Kidney glomerular epithelial cell (primary cell): ENCODE measurements at regions not wholly inside any gene's neighbourhood (a gene's known extent, or its start where the extent isn't known, plus 50 kb on each side); places are given as distances from the start of the nearest gene placed in this dataset.
"Not testable (repeated sequence)": the region's sequence is repeated elsewhere in the genome, so short reads cannot be mapped to it uniquely, and the experiment has no call there.

Experiments
- DNase-seq: peaks from one replicate; lab custom pipeline; 2025; lab: John Stamatoyannopoulos, UW

DNA sequence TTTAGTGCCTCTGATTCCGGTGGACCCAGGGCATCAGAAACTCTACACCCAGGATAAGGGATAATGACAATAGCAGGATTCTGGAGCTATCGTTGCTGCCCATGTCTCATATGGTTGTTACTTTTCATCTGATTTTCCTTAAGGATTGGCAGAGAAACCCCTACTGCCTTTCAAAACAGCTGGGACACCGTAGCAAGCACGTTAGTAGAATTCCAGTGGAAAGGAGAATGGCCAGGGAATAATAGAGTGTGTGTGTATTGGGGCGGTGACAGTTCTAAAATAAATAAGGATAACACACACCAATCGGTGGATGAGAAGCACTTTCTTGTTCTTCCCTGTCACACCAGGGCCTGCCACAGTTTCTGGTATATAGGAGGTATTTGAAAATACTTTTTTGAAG is 251.8 kb downstream of the HAPSTR1 start:
- DNase-seq: no peak

GRCh38 chr16:9344508-9344907 is 253.1 kb downstream of the HAPSTR1 start:
- no peak for DNase-seq

GRCh38 chr16:9345046-9345445 is 253.6 kb downstream of the HAPSTR1 start:
- DNase-seq: no peak

GRCh38 chr16:9345880-9346279 is 254.4 kb downstream of the HAPSTR1 start:
- no peak for DNase-seq

- no peak for DNase-seq
These were observed 257.5 kb downstream of the HAPSTR1 start for GRCh38 chr16:9348912-9349311.

DNA sequence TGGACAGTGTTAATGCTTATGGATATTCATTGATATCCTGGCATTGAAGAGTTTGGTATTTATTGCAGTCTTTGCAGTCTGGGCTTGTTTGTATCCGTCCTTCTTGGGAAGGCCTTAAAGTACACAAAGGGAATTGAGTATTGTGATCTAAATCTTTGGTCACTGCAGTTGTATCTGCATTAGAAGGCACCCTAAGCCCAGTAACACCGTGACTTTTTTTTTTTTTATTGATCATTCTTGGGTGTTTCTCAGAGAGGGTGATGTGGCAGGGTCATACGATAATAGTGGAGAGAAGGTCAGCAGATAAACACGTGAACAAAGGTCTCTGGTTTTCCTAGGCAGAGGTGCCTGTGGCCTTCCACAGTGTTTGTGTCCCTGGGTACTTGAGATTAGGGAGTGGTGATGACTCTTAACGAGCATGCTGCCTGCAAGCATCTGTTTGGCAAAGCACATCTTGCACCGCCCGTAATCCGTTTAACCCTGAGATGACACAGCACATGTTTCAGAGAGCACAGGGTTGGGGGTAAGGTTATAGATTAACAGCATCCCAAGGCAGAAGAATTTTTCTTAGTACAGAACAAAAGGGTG is 258.0 kb downstream of the HAPSTR1 start:
- DNase-seq: not testable (repeated sequence)

- not testable (repeated sequence) for DNase-seq
These were observed 258.8 kb downstream of the HAPSTR1 start for GRCh38 chr16:9350119-9350799.

GRCh38 chr16:9351440-9351839 is 260.0 kb downstream of the HAPSTR1 start:
- DNase-seq: no peak

DNA sequence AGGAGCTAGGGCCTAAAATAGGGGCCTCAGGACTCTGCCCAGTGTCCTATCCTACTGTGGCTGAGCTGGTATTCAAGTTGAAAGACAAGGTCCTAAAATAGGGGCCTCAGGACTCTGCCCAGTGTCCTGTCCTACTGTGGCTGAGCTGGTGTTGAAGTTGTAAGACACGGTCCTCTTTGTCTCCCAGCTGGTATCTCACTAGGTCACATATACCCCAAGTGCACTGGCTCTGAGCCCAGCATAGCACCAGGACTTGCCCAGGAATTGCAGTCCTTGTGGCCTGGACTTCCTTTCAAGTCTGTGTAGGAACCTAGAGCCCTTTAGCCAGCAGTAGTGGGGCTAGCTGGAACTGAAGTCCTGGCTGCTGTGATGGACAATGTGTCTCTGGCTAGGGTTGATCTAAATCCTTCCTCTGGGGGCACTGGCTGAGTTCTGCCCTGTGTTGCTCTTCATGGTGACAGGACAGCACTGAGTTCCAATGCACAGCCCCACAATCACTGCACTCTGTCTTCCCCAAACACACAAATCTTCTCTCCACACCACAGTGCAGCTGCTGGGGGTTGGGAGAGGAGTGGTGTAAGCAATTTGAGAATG is 260.5 kb downstream of the HAPSTR1 start:
- DNase-seq: no peak

GRCh38 chr16:9357829-9358228 is 266.4 kb downstream of the HAPSTR1 start:
- no peak for DNase-seq

DNA sequence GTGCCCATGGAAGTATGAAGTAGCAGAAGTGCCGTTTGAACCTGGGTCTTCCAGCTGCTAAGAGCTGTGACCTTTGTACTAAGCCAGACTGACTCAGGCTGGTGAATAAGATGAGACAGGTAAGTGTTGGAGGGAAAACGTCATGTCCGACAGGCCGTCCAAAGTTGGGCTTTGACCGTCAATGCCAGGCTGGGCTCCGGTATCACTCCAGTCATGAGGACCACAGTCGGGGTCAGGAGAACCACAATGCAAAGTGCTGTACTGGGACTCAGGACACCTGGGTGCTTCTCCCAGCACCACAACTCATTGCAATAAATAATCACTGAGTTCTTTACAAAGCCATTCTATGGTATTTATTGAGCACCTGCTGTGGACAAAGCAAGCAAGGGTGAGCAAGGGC is 268.6 kb downstream of the HAPSTR1 start:
- DNase-seq: no peak

DNA sequence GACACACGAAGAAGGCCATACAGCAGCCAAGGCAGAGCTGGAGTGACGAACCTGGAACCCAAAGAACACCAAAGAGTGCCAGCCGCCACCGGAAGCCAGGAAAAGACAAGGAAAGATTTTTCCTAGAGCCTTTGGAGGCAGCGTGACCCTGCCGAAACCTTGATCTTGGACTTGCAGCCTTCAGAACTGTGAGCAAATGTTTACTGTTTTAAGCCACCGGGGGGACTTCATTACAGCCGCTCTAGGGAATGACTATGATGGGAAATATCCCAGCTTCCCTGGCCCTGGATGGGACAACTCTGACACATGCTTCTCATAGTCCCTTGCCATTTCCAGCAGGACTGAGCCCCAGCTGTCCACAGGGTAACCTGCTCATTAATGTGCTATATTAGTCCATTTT is 270.6 kb downstream of the HAPSTR1 start:
- DNase-seq: no peak

DNA sequence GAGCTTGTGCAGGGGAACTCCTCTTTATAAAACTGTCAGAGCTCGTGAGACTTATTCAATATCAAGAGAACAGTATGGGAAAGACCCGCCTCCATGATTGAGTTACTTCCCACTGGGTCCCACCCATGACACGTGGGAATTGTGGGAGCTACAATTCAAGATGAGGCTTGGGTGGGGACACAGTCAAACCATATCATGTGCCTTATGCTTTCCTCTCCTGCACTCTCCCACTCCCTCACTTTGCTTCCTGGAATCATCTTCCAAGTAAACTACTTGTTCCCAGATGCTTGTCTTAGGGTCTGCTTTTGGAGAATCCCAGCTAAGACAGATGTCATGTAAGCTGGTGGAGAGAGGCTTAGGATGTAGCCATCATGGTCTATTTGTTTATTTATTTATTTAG is 271.2 kb downstream of the HAPSTR1 start:
- DNase-seq: no peak

DNA sequence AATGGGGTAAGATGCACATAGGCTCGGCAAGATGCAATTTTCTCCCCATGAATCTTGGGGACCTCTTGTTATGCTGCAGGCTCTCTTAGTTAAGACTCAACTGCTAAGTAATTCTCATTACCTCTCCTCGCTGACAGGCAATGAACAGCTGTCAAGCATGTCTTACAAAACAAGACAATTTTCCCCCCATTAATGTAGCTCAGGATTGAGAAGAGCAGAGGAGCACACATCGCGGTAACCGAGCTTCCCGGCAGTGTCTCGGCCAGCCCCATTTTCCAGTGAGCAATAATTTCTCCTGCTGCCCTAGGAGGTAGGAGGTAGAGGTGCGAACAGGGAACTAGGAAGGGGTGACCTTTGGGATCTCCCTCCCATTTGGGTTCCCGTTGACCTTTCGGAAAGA is 272.1 kb downstream of the HAPSTR1 start:
- no peak for DNase-seq

- DNase-seq: no peak
These were observed 273.4 kb downstream of the HAPSTR1 start for GRCh38 chr16:9364721-9365369.

- no peak for DNase-seq
These were observed 273.9 kb downstream of the HAPSTR1 start for GRCh38 chr16:9365370-9365728.

DNA sequence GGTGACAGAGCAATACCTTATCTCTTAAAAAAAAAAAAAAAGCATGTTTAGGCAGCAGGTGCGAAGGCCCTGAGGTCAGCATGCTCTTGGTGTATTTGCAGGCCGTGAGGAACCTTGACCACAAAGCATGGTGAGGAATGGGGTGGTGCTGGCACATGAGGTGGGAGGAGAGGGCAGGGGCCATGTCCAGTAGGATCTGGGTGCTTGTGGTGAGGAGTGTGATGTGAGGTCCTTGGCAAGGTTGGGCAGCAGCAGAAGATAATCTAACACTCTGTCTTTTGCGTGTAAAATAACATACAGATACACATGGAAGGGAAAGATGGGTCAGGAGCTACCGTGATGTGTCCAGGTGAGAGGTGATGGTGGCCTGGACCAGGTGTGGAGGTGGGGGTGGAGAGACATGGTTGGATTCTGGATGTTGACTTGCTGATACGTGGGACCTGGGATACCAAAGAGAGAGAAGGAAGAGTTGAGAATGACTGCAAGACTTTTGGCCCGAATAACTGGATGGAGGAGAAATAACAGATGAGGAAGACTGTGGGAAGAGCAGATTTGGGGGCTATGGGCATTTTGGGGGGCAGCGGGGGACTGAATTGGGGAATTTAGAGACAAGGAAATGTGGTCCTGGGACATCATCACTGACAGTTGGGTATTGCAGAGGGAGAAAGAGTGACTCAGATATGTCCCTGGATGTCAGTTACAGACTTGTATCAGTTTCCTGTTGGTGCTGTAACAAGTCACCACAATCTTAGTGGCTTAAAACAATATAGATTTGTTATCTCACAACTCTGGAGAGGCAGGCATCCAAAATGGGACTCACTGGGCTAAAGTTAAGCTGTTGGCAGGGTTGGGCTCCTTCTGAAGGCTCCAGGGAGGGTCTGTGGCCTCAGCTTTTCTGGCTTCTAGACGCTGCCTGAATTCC is 274.9 kb downstream of the HAPSTR1 start:
- DNase-seq: no peak

- DNase-seq: no peak
These were observed 278.6 kb downstream of the HAPSTR1 start for GRCh38 chr16:9370061-9370491.

DNA sequence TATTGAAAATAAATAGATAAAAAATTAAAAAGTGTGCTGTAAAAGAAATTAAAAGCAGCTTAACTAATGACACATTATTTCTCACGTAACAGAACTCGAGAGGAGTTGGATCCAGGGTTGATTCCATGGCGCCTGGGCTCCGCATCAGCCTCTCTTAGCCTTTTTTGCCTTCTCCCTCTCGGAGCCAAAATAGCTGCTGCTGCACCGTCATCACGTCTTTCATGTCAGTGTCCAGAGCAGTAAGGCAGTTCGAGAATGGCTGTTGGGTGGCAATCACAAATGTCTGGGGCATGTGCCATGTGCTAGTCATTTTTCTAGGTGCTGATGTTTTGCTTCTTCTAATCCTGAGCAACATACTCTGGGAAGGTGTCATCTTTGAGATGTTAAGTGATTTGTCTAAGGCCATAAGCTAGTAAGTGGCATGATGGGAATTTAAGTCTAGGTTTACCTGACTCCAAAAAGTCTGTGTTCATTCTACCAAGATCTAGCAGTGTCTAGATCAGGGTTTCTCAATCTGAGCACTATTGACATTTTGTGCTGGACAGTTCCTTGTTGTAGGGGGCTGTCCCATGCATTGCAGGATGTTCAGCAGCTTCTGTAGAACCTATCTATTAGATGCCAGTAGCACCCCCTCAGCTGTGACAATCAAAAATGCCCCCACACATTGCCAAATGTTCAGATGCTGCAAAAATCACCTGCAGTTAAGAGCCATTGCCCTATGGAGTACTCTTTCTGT is 280.4 kb downstream of the HAPSTR1 start:
- no peak for DNase-seq

- DNase-seq: no peak
These were observed 281.8 kb downstream of the HAPSTR1 start for GRCh38 chr16:9372934-9373890.
